Neural cell (in vitro differentiated cells): ENCODE measurements at regions not wholly inside any gene's neighbourhood (a gene's known extent, or its start where the extent isn't known, plus 50 kb on each side); places are given as distances from the start of the nearest gene placed in this dataset.

ENCODE experiments used
- H2AFZ ChIP-seq: fragments of 200-600, 300-800 bp; sonication (generic), shearing (Covaris generic); 2 replicates; pipeline ENCODE4 v1.6.0; 2014; ENCODE audit warnings: low read depth, mild to moderate bottlenecking, antibody characterized with exemption, low read length, moderate library complexity
- H3F3A ChIP-seq: fragments of 200-600 bp; shearing (Covaris generic); 2 replicates; pipeline ENCODE4 v1.6.1; 2016; ENCODE audit warnings: mild to moderate bottlenecking, moderate library complexity, mixed read lengths, antibody characterized with exemption, low read length; ENCODE audit not compliant: insufficient read depth, poor library complexity, severe bottlenecking
- H3K27ac ChIP-seq: fragments of 200-600, 300-800 bp; sonication (generic), shearing (Covaris generic); 2 replicates; pipeline ENCODE4 v1.5.1; 2014; ENCODE audit warnings: mild to moderate bottlenecking, low read length, moderate library complexity
- H3K27me3 ChIP-seq: fragments of 300-800, 200-600 bp; sonication (generic), shearing (Covaris generic); 2 replicates; pipeline ENCODE4 v1.6.0; 2014; ENCODE audit warnings: mild to moderate bottlenecking, low read depth, low read length, moderate library complexity; ENCODE audit not compliant: insufficient read depth
- H3K36me3 ChIP-seq: fragments of 300-800, 200-600 bp; sonication (generic), shearing (Covaris generic); 2 replicates; pipeline ENCODE4 v1.5.1; 2014; ENCODE audit warnings: mild to moderate bottlenecking, antibody characterized with exemption, low read length, moderate library complexity; ENCODE audit not compliant: insufficient read depth
- H3K4me2 ChIP-seq: fragments of 300-800, 200-600 bp; sonication (generic), shearing (Covaris generic); 2 replicates; pipeline ENCODE4 v1.6.0; 2014; ENCODE audit warnings: mild to moderate bottlenecking, low read length
- H3K4me3 ChIP-seq: fragments of 300-800, 200-600 bp; sonication (generic), shearing (Covaris generic); 2 replicates; pipeline ENCODE4 v1.5.1; 2014; ENCODE audit warnings: mild to moderate bottlenecking, low read length, moderate library complexity
- H3K79me2 ChIP-seq: fragments of 200-600 bp; shearing (Covaris generic); replicated peaks from 2 replicates; pipeline ENCODE4 v1.6.0; 2014; ENCODE audit warnings: mild to moderate bottlenecking, low read length, moderate library complexity; ENCODE audit not compliant: insufficient read depth
- H3K9ac ChIP-seq: fragments of 300-800, 200-600 bp; sonication (generic), shearing (Covaris generic); 2 replicates; pipeline ENCODE4 v1.6.1; 2016; ENCODE audit warnings: mild to moderate bottlenecking, low read length, mixed read lengths
- H3K9me2 ChIP-seq: fragments of 200-600 bp; shearing (Covaris generic); 2 replicates; pipeline ENCODE4 v1.6.1; 2016; ENCODE audit warnings: mild to moderate bottlenecking, low read length, mixed read lengths; ENCODE audit not compliant: insufficient read depth
- H3K9me3 ChIP-seq: fragments of 200-600, 300-800 bp; sonication (generic), shearing (Covaris generic); 2 replicates; pipeline ENCODE4 v1.6.1; 2016; ENCODE audit warnings: mild to moderate bottlenecking, mixed run types, low read length, moderate library complexity, mixed read lengths
- H4K20me1 ChIP-seq: fragments of 200-600 bp; shearing (Covaris generic); 2 replicates; pipeline ENCODE4 v1.6.1; 2016; ENCODE audit warnings: mild to moderate bottlenecking, mixed run types; ENCODE audit not compliant: insufficient read depth
- EP300 ChIP-seq: fragments of 450-650 bp; conservative IDR thresholded peaks from 2 replicates; pipeline ENCODE4 v1.6.1; 2014; ENCODE audit warnings: antibody characterized with exemption, mild to moderate bottlenecking, moderate library complexity; ENCODE audit not compliant: poor library complexity, severe bottlenecking
- EZH2 ChIP-seq: fragments of 200-600, 300-800 bp; shearing (Covaris generic), sonication (generic); IDR thresholded peaks from 2 replicates; pipeline ENCODE4 v1.6.1; 2014; ENCODE audit warnings: antibody characterized with exemption, low read length, borderline replicate concordance, mild to moderate bottlenecking; ENCODE audit not compliant: insufficient read depth, poor library complexity, severe bottlenecking
- MXI1 ChIP-seq: fragments of 450-650 bp; conservative IDR thresholded peaks from 2 replicates; pipeline ENCODE4 v1.6.1; 2014; ENCODE audit warnings: antibody characterized with exemption, mild to moderate bottlenecking; ENCODE audit not compliant: poor library complexity, severe bottlenecking
- POLR2AphosphoS5 ChIP-seq: IDR thresholded peaks from 2 replicates; pipeline ENCODE4 v1.6.1; 2012
- RAD21 ChIP-seq: fragments of 450-650 bp; conservative IDR thresholded peaks from 2 replicates; pipeline ENCODE4 v1.6.1; 2014; ENCODE audit warnings: antibody characterized with exemption, mild to moderate bottlenecking, moderate library complexity
- SMC3 ChIP-seq: fragments of 450-650 bp; conservative IDR thresholded peaks from 2 replicates; pipeline ENCODE4 v1.6.1; 2014; ENCODE audit warnings: antibody characterized with exemption, mild to moderate bottlenecking, moderate library complexity; ENCODE audit not compliant: poor library complexity
- TAF1 ChIP-seq: IDR thresholded peaks from 2 replicates; pipeline ENCODE4 v1.6.1; 2012; ENCODE audit warnings: low read depth
- TF ChIP-seq, protein P1 (sequence below): fragments of 450-650 bp; IDR thresholded peaks from 2 replicates; pipeline ENCODE4 v1.5.1; 2014; ENCODE audit warnings: antibody characterized with exemption, mild to moderate bottlenecking, moderate library complexity; ENCODE audit not compliant: poor library complexity, severe bottlenecking
- TF ChIP-seq, protein P2 (sequence below): IDR thresholded peaks from 2 replicates; pipeline ENCODE4 v1.6.1; 2012; ENCODE audit warnings: borderline replicate concordance

DNA sequence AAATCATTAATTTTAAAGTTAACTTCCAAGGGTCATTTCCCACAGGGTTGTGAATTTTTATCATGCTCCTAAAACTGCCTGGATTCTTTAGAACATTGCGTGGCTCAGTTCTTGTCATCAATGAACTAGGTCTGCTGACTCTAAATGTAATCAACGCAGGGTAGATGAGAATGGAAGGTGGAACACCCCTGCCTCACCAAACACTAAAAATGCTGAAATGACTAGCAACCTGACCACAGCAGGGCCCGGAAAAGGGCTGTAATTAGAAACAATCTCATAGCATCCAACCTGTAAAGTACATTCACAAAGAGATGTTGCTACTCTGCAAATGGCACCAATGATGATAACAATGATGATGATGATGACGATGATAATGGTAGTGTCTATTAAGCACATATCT is 356.9 kb downstream of the DEPDC1B start:
- Histone ChIP-seq H3K4me3 (no peak overlapping the region), H3K27me3 (no peaks in the 10 kb centered on the region), H3K9me2 (no peaks in the 10 kb centered on the region), H3K79me2 (no peaks in the 10 kb centered on the region), H3K36me3 (no peaks in the 10 kb centered on the region), H2AFZ (no peak overlapping the region), H3K9ac (no peak overlapping the region), H3K27ac (no peak overlapping the region), H4K20me1 (no peaks in the 10 kb centered on the region), H3F3A (no peaks in the 10 kb centered on the region), H3K9me3 (no peaks in the 10 kb centered on the region), H3K4me2 (no peak overlapping the region)
- TF ChIP-seq MXI1 (no peak), TAF1 (no peak), EZH2 (no peak), SMC3 (no peak), RAD21 (no peak), POLR2AphosphoS5 (no peak), EP300 (no peak)
- TF ChIP-seq, protein P1, sequence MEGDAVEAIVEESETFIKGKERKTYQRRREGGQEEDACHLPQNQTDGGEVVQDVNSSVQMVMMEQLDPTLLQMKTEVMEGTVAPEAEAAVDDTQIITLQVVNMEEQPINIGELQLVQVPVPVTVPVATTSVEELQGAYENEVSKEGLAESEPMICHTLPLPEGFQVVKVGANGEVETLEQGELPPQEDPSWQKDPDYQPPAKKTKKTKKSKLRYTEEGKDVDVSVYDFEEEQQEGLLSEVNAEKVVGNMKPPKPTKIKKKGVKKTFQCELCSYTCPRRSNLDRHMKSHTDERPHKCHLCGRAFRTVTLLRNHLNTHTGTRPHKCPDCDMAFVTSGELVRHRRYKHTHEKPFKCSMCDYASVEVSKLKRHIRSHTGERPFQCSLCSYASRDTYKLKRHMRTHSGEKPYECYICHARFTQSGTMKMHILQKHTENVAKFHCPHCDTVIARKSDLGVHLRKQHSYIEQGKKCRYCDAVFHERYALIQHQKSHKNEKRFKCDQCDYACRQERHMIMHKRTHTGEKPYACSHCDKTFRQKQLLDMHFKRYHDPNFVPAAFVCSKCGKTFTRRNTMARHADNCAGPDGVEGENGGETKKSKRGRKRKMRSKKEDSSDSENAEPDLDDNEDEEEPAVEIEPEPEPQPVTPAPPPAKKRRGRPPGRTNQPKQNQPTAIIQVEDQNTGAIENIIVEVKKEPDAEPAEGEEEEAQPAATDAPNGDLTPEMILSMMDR: no peak
- TF ChIP-seq, protein P2, sequence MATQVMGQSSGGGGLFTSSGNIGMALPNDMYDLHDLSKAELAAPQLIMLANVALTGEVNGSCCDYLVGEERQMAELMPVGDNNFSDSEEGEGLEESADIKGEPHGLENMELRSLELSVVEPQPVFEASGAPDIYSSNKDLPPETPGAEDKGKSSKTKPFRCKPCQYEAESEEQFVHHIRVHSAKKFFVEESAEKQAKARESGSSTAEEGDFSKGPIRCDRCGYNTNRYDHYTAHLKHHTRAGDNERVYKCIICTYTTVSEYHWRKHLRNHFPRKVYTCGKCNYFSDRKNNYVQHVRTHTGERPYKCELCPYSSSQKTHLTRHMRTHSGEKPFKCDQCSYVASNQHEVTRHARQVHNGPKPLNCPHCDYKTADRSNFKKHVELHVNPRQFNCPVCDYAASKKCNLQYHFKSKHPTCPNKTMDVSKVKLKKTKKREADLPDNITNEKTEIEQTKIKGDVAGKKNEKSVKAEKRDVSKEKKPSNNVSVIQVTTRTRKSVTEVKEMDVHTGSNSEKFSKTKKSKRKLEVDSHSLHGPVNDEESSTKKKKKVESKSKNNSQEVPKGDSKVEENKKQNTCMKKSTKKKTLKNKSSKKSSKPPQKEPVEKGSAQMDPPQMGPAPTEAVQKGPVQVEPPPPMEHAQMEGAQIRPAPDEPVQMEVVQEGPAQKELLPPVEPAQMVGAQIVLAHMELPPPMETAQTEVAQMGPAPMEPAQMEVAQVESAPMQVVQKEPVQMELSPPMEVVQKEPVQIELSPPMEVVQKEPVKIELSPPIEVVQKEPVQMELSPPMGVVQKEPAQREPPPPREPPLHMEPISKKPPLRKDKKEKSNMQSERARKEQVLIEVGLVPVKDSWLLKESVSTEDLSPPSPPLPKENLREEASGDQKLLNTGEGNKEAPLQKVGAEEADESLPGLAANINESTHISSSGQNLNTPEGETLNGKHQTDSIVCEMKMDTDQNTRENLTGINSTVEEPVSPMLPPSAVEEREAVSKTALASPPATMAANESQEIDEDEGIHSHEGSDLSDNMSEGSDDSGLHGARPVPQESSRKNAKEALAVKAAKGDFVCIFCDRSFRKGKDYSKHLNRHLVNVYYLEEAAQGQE: no peak

- Histone ChIP-seq H3K27ac (no peak overlapping the region), H3K79me2 (no peaks in the 10 kb centered on the region), H3K4me2 (no peak overlapping the region), H3K27me3 (no peaks in the 10 kb centered on the region), H4K20me1 (no peaks in the 10 kb centered on the region), H3K4me3 (no peak overlapping the region), H2AFZ (no peak overlapping the region), H3K9me2 (no peaks in the 10 kb centered on the region), H3K9ac (no peak overlapping the region), H3K36me3 (no peaks in the 10 kb centered on the region), H3F3A (no peaks in the 10 kb centered on the region), H3K9me3 (no peaks in the 10 kb centered on the region)
- TF ChIP-seq, protein P2: no peak
- TF ChIP-seq SMC3 (no peak), POLR2AphosphoS5 (no peak), EZH2 (no peak)
- TF ChIP-seq, protein P1: no peak
These were observed 358.9 kb downstream of the DEPDC1B start for GRCh38 chr5:60340965-60341471.
